IMR-90 (cell line): ENCODE measurements at regions not wholly inside any gene's neighbourhood (a gene's known extent, or its start where the extent isn't known, plus 50 kb on each side); places are given as distances from the start of the nearest gene placed in this dataset.

Source experiments
- ATAC-seq: fragments of 200-7000 bp; cut with Tn5 transposase; 2 replicates; pipeline ENCODE4 v1.9.1; 2020; ENCODE audit warnings: low read depth, mild to moderate bottlenecking, moderate library complexity
- BruUV-seq: library from RNA; stranded (reverse); fragments of 400-500 nt; replicated peaks from 2 replicates; lab custom pipeline; 2021; lab: Mats Ljungman, UMichigan
- CTCF ChIA-PET: fragments of 300-600 bp; formaldehyde crosslinking; extraction: SDS; loops from one replicate; lab custom pipeline; 2021; ENCODE audit warnings: antibody characterized with exemption; lab: Yijun Ruan, JAX
- POLR2A ChIA-PET: fragments of 300-600 bp; sonication (Branson Sonifier 250); formaldehyde crosslinking; loops from one replicate; lab custom pipeline; 2022; ENCODE audit warnings: antibody characterized with exemption; ENCODE audit not compliant: unreplicated experiment; lab: Charles Lee
- DNase-seq: peaks from one replicate; pipeline ENCODE4 v3.0.0; 2013
- H2AFZ ChIP-seq: replicated peaks from 2 replicates; pipeline ENCODE3; 2013; ENCODE audit warnings: low read length, mild to moderate bottlenecking; ENCODE audit not compliant: poor library complexity
- H2AK5ac ChIP-seq: 2 replicates; pipeline ENCODE4 v1.6.1; 2013; ENCODE audit warnings: low read depth, low read length, inconsistent platforms
- H2AK9ac ChIP-seq: replicated peaks from 2 replicates; pipeline ENCODE3; 2013; ENCODE audit warnings: mild to moderate bottlenecking, low read depth, low read length, moderate library complexity; ENCODE audit not compliant: poor library complexity
- H2BK120ac ChIP-seq: 2 replicates; pipeline ENCODE4 v1.6.1; 2013; ENCODE audit warnings: low read depth, low read length, inconsistent platforms
- H2BK15ac ChIP-seq: 3 replicates; pipeline ENCODE4 v1.6.1; 2013; ENCODE audit warnings: low read depth, low read length, inconsistent platforms
- H2BK20ac ChIP-seq: 2 replicates; pipeline ENCODE4 v1.6.1; 2013; ENCODE audit warnings: low read depth, mild to moderate bottlenecking, inconsistent platforms, low read length, moderate library complexity
- H2BK5ac ChIP-seq: 2 replicates; pipeline ENCODE4 v1.6.1; 2013; ENCODE audit warnings: mild to moderate bottlenecking, low read depth, low read length, inconsistent platforms; ENCODE audit not compliant: poor library complexity, severe bottlenecking
- H3K14ac ChIP-seq: replicated peaks from 2 replicates; pipeline ENCODE4 v1.6.1; 2013; ENCODE audit warnings: low read depth, low read length, inconsistent platforms
- H3K18ac ChIP-seq: 2 replicates; pipeline ENCODE4 v1.6.1; 2013; ENCODE audit warnings: low read depth, low read length, control low read depth
- H3K23ac ChIP-seq: 2 replicates; pipeline ENCODE4 v1.6.1; 2013; ENCODE audit warnings: low read depth, low read length, inconsistent platforms
- H3K27ac ChIP-seq: 2 replicates; pipeline ENCODE4 v1.5.1; 2013; ENCODE audit warnings: mild to moderate bottlenecking, control low read depth, low read length; ENCODE audit not compliant: insufficient read depth
- H3K27me3 ChIP-seq: 2 replicates; pipeline ENCODE4 v1.6.1; 2013; ENCODE audit warnings: low read length; ENCODE audit not compliant: control insufficient read depth, insufficient read depth
- H3K36me3 ChIP-seq: 2 replicates; pipeline ENCODE4 v1.6.1; 2013; ENCODE audit warnings: low read length, mixed read lengths; ENCODE audit not compliant: control insufficient read depth, insufficient read depth
- H3K4ac ChIP-seq: 2 replicates; pipeline ENCODE4 v1.6.1; 2013; ENCODE audit warnings: low read depth, low read length, inconsistent platforms
- H3K4me1 ChIP-seq: 2 replicates; pipeline ENCODE4 v1.6.1; 2013; ENCODE audit warnings: low read length, mixed read lengths; ENCODE audit not compliant: control insufficient read depth, insufficient read depth
- H3K4me2 ChIP-seq: 2 replicates; pipeline ENCODE4 v1.6.1; 2013; ENCODE audit warnings: low read depth, mild to moderate bottlenecking, control low read depth, low read length, moderate library complexity
- H3K4me3 ChIP-seq: 2 replicates; pipeline ENCODE4 v1.5.1; 2013; ENCODE audit warnings: low read depth, mild to moderate bottlenecking, control low read depth, low read length, moderate library complexity; ENCODE audit not compliant: insufficient read depth
- H3K56ac ChIP-seq: 2 replicates; pipeline ENCODE4 v1.6.1; 2013; ENCODE audit warnings: low read length, inconsistent platforms; ENCODE audit not compliant: insufficient read depth; ENCODE audit errors: extremely low read depth
- H3K79me1 ChIP-seq, 2 experiments: 2 replicates each; pipeline ENCODE4 v1.6.1; 2013; ENCODE audit warnings: low read length in 2 of 2, inconsistent platforms in 1 of 2, low read depth in 1 of 2
- H3K9ac ChIP-seq: 2 replicates; pipeline ENCODE4 v1.6.1; 2013; ENCODE audit warnings: low read depth, low read length, control low read depth
- H3K9me1 ChIP-seq: 2 replicates; pipeline ENCODE4 v1.6.1; 2013; ENCODE audit warnings: low read length, inconsistent platforms; ENCODE audit not compliant: insufficient read depth
- H3K9me3 ChIP-seq: 2 replicates; pipeline ENCODE4 v1.6.1; 2013; ENCODE audit warnings: low read length; ENCODE audit not compliant: control insufficient read depth, insufficient read depth
- H4K20me1 ChIP-seq: 2 replicates; pipeline ENCODE4 v1.6.1; 2013; ENCODE audit warnings: low read length, inconsistent platforms; ENCODE audit not compliant: insufficient read depth
- H4K5ac ChIP-seq: 2 replicates; pipeline ENCODE4 v1.6.1; 2013; ENCODE audit warnings: mild to moderate bottlenecking, low read depth, low read length, control low read depth
- H4K8ac ChIP-seq, 2 experiments: 2 replicates each; pipeline ENCODE4 v1.6.1; 2013; ENCODE audit warnings: low read depth in 2 of 2, low read length in 2 of 2, control low read depth in 1 of 2, inconsistent platforms in 1 of 2
- H4K91ac ChIP-seq: 2 replicates; pipeline ENCODE4 v1.6.1; 2013; ENCODE audit warnings: low read depth, low read length, inconsistent platforms; ENCODE audit not compliant: insufficient read depth
- BHLHE40 ChIP-seq: fragments of 150-350 bp; IDR thresholded peaks from 2 replicates; pipeline ENCODE4 v1.6.1; 2016; ENCODE audit warnings: mild to moderate bottlenecking, low read depth, low read length
- CEBPB ChIP-seq: IDR thresholded peaks from 2 replicates; pipeline ENCODE4 v1.6.1; 2012; ENCODE audit warnings: low read depth, low read length, improper control_type of control experiment
- CHD1 ChIP-seq: IDR thresholded peaks from 2 replicates; pipeline ENCODE4 v1.6.1; 2012; ENCODE audit warnings: low read depth, low read length, improper control_type of control experiment
- FOS ChIP-seq: fragments of 150-350 bp; IDR thresholded peaks from 2 replicates; pipeline ENCODE4 v1.6.1; 2016; ENCODE audit warnings: low read depth, low read length
- MAFK ChIP-seq: IDR thresholded peaks from 2 replicates; pipeline ENCODE4 v1.6.1; 2012; ENCODE audit warnings: low read depth, low read length, improper control_type of control experiment
- MAZ ChIP-seq: IDR thresholded peaks from 2 replicates; pipeline ENCODE4 v1.6.1; 2012; ENCODE audit warnings: low read depth, mild to moderate bottlenecking, low read length, improper control_type of control experiment, moderate library complexity, borderline replicate concordance
- MXI1 ChIP-seq: IDR thresholded peaks from 2 replicates; pipeline ENCODE4 v1.6.1; 2012; ENCODE audit warnings: low read depth, mild to moderate bottlenecking, low read length, moderate library complexity, borderline replicate concordance
- NFE2L2 ChIP-seq: fragments of 150-350 bp; IDR thresholded peaks from 2 replicates; pipeline ENCODE4 v1.6.1; 2016; ENCODE audit warnings: low read depth, mild to moderate bottlenecking, low read length
- POLR2A ChIP-seq: IDR thresholded peaks from 2 replicates; pipeline ENCODE4 v1.6.1; 2012; ENCODE audit warnings: mild to moderate bottlenecking, low read depth, low read length
- RAD21 ChIP-seq: IDR thresholded peaks from 2 replicates; pipeline ENCODE4 v1.6.1; 2012; ENCODE audit warnings: low read length, improper control_type of control experiment
- RCOR1 ChIP-seq: IDR thresholded peaks from 2 replicates; pipeline ENCODE4 v1.6.1; 2012; ENCODE audit warnings: mild to moderate bottlenecking, low read length, improper control_type of control experiment; ENCODE audit not compliant: insufficient replicate concordance
- RFX5 ChIP-seq: IDR thresholded peaks from 2 replicates; pipeline ENCODE4 v1.8.0; 2012; ENCODE audit warnings: low read depth, mild to moderate bottlenecking, low read length, moderate library complexity
- SMC3 ChIP-seq: fragments of 150-350 bp; IDR thresholded peaks from 2 replicates; pipeline ENCODE4 v1.6.1; 2016; ENCODE audit warnings: low read depth, mild to moderate bottlenecking, antibody characterized with exemption, low read length, moderate library complexity
- USF2 ChIP-seq: fragments of 150-350 bp; IDR thresholded peaks from 2 replicates; pipeline ENCODE4 v1.6.1; 2017; ENCODE audit warnings: mild to moderate bottlenecking, antibody characterized with exemption, low read length, low read depth
- WGBS, 2 experiments: methylation state at CpG; one replicate each; pipeline versions ENCODE4 v1.1.5 to v1.1.7; 2013; ENCODE audit warnings: missing lambda C conversion rate in 2 of 2; ENCODE audit not compliant: insufficient read length in 1 of 2; ENCODE audit errors: extremely low coverage in 2 of 2; 5-methylcytosine and 5-hydroxymethylcytosine counted together
- dilution Hi-C: fragments of 300-500 bp; cut with HindIII; formaldehyde crosslinking; loops from one replicate; pipeline ENCODE4 v1.14.3; 2018; ENCODE audit warnings: low sequenced_read_pairs; ENCODE audit not compliant: unreplicated experiment
- in situ Hi-C: fragments of 300-500 bp; cut with MboI; formaldehyde crosslinking; loops from 3 replicates; pipeline ENCODE4 v1.14.3; 2019; ENCODE audit warnings: low sequenced_read_pairs, inconsistent platforms, mixed read lengths
- intact Hi-C: fragments of 100-400 bp; cut with micrococcal nuclease; formaldehyde crosslinking; loops from 2 replicates; pipeline ENCODE4 v1.10.0; 2022
- TF ChIP-seq, protein P1 (sequence below): fragments of 150-350 bp; IDR thresholded peaks from 2 replicates; pipeline ENCODE4 v1.6.1; 2016; ENCODE audit warnings: low read depth, mild to moderate bottlenecking, low read length, moderate library complexity, borderline replicate concordance
- TF ChIP-seq, protein P2 (sequence below): conservative IDR thresholded peaks from 2 replicates; pipeline ENCODE4 v1.5.1; 2012; ENCODE audit warnings: mild to moderate bottlenecking, low read depth, low read length, improper control_type of control experiment

- WGBS, 2 experiments, result no CpG with 5 or more reads among the region's 2 CpGs
- dilution Hi-C loops, result no loop called here
- Histone ChIP-seq H2BK20ac (no peak overlapping the region), H3K14ac (no peak overlapping the region), H3K4me1 (no peaks in the 10 kb centered on the region), H2AK5ac (no peak overlapping the region), H3K9me3 (no peaks in the 10 kb centered on the region), H3K36me3 (no peaks in the 10 kb centered on the region), H4K91ac (no peak overlapping the region), H3K9ac (no peak overlapping the region), H3K79me1 (no peaks in the 10 kb centered on the region), H3K27me3 (no peaks in the 10 kb centered on the region), H3K23ac (no peak overlapping the region), H4K8ac (no peak overlapping the region), H3K9me1 (no peaks in the 10 kb centered on the region), H2BK15ac (no peak overlapping the region), H2BK120ac (no peak overlapping the region), H2AK9ac (no peak overlapping the region), H3K27ac (no peak overlapping the region), H3K4me2 (no peak overlapping the region), H3K4me3 (no peak overlapping the region), H3K56ac (no peak overlapping the region), H3K4ac (no peak overlapping the region), H4K20me1 (no peaks in the 10 kb centered on the region), H2BK5ac (no peak overlapping the region), H3K18ac (no peak overlapping the region), H2AFZ (no peak overlapping the region), H4K5ac (no peak overlapping the region)
- intact Hi-C loops, result no loop called here
- no TSS peak for BruUV-seq
- in situ Hi-C loops, result no loop called here
- ChIA-PET CTCF (interaction anchor here (0.7 to 1.0 kb wide), 3 partner anchors 9 to 30 kb away, joined by 3 to 11 read pairs (median 4); no protein-coding TSS in a partner anchor), POLR2A (no interaction called here)
- DNase-seq, result peak; percentile 35
- peak; percentile 17; the same call in 1 of the 2 replicates for ATAC-seq
- no peak for TF ChIP-seq RFX5
- TF ChIP-seq SMC3, result no peak
- TF ChIP-seq FOS, result no peak
- TF ChIP-seq RAD21, result no peak
- TF ChIP-seq, protein P1, sequence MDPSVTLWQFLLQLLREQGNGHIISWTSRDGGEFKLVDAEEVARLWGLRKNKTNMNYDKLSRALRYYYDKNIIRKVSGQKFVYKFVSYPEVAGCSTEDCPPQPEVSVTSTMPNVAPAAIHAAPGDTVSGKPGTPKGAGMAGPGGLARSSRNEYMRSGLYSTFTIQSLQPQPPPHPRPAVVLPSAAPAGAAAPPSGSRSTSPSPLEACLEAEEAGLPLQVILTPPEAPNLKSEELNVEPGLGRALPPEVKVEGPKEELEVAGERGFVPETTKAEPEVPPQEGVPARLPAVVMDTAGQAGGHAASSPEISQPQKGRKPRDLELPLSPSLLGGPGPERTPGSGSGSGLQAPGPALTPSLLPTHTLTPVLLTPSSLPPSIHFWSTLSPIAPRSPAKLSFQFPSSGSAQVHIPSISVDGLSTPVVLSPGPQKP, result no peak
- TF ChIP-seq MAFK, result no peak
- no peak for TF ChIP-seq RCOR1
- no peak for TF ChIP-seq CHD1
- TF ChIP-seq CEBPB, result no peak
- no peak for TF ChIP-seq MAZ
- no peak for TF ChIP-seq POLR2A
- TF ChIP-seq BHLHE40, result no peak
- TF ChIP-seq USF2, result no peak
- TF ChIP-seq, protein P2, sequence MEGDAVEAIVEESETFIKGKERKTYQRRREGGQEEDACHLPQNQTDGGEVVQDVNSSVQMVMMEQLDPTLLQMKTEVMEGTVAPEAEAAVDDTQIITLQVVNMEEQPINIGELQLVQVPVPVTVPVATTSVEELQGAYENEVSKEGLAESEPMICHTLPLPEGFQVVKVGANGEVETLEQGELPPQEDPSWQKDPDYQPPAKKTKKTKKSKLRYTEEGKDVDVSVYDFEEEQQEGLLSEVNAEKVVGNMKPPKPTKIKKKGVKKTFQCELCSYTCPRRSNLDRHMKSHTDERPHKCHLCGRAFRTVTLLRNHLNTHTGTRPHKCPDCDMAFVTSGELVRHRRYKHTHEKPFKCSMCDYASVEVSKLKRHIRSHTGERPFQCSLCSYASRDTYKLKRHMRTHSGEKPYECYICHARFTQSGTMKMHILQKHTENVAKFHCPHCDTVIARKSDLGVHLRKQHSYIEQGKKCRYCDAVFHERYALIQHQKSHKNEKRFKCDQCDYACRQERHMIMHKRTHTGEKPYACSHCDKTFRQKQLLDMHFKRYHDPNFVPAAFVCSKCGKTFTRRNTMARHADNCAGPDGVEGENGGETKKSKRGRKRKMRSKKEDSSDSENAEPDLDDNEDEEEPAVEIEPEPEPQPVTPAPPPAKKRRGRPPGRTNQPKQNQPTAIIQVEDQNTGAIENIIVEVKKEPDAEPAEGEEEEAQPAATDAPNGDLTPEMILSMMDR, result no peak
- TF ChIP-seq MXI1, result no peak
- no peak for TF ChIP-seq NFE2L2
Measured at GRCh38 chr3:99344216-99344615, 294.2 kb upstream of the COL8A1 start.
